ENCODE measurements at regions not wholly inside any gene's neighbourhood (a gene's known extent, or its start where the extent isn't known, plus 50 kb on each side); places are given as distances from the start of the nearest gene placed in this dataset.
A peak's percentile ranks its signal among the peaks of the same experiment; 100 is the strongest.

DNA sequence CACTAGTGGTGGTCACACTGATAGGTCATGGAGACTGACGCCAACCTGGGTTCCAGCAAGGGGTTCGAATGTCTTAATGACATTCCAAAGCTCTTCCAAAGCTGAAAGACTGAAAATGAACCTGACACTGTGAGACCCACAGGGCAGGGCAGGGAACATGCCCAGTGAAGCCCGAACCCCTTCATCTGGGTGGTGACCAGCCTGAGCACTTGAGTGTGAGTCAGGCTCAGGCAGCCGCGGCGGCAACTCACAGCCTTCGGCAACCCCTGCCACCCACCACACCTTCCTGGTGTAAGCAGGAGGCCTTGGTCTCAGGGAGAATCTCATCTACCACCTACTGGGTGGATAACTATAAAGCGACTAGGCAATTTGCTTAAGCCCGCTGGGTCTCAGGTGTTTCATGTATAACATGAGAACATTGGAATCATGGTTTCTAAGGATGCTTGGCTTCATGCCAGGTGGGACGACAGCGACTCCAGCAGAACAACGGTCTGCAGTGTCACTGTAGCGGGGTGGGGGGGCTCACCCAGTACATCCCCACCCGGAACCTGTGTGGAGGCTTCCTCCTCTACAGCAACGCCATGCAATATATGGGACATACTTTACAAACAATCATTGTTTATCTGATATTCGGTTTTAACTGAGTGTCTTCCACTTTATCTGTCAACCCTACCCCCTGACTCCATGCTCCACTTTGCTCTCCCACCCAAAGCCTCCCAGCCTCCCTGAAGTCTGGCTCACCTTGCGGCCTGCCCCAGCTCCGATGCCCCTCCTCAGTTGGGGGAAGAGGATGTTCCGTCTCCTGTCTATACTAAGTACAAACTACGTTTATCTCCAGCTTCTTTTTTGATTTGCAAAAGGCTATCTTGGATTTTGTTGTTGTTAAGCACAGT is 125.0 kb upstream of the MEF2A start:
- Histone ChIP-seq H3K4me1 (peaks cover 97% of the 10 kb centered on the region), H3K4me3 (no peak overlapping the region), H3K27me3 (0 out of 2 replicates have a peak, but pooled peaks cover 5% of the 10 kb centered on the region), H3K9me3 (no peaks in the 10 kb centered on the region), H3K27ac (no peak overlapping the region), H3K4me2 (peak overlapping the region; percentile 95), H3K36me3 (no peaks in the 10 kb centered on the region), H4K20me1 (no peaks in the 10 kb centered on the region), H3K9ac (no peak overlapping the region)
- no peak for TF ChIP-seq Cebpa-rat (IDR thresholded peaks at IDR 0.05)

GRCh38 chr15:99441444-99441800 is 124.4 kb upstream of the MEF2A start:
- Histone ChIP-seq H3K4me1 (peaks cover 97% of the 10 kb centered on the region), H3K4me2 (peak overlapping the region; percentile 95), H3K27me3 (0 out of 2 replicates have a peak, but pooled peaks cover 5% of the 10 kb centered on the region), H4K20me1 (no peaks in the 10 kb centered on the region), H3K4me3 (no peak overlapping the region), H3K9ac (no peak overlapping the region), H3K9me3 (no peaks in the 10 kb centered on the region), H3K27ac (peak overlapping the region; percentile 48; the same call in 1 of the 2 replicates), H3K36me3 (no peaks in the 10 kb centered on the region)
- TF ChIP-seq Cebpa-rat (IDR thresholded peaks at IDR 0.05) = no peak

GRCh38 chr15:99441871-99442251 is 123.9 kb upstream of the MEF2A start:
- TF ChIP-seq Cebpa-rat (IDR thresholded peaks at IDR 0.05) = no peak
- Histone ChIP-seq H3K4me2 (peak overlapping the region; percentile 95), H3K4me3 (no peak overlapping the region), H3K9me3 (no peaks in the 10 kb centered on the region), H3K36me3 (no peaks in the 10 kb centered on the region), H3K4me1 (peaks cover 97% of the 10 kb centered on the region), H3K9ac (no peak overlapping the region; the same call in 1 of the 2 replicates), H4K20me1 (no peaks in the 10 kb centered on the region), H3K27me3 (0 out of 2 replicates have a peak, but pooled peaks cover 4% of the 10 kb centered on the region), H3K27ac (peak overlapping the region; percentile 48; the same call in 1 of the 2 replicates)

GRCh38 chr15:99442252-99442897 is 123.4 kb upstream of the MEF2A start:
- H4K20me1 ChIP-seq = no peaks in the 10 kb centered on the region
- H3K27me3 ChIP-seq = no peaks in the 10 kb centered on the region
- TF ChIP-seq Cebpa-rat (IDR thresholded peaks at IDR 0.05) = no peak
- H3K9me3 ChIP-seq = no peaks in the 10 kb centered on the region
- peak overlapping the region; percentile 15; the same call in 1 of the 2 replicates for H3K4me3 ChIP-seq
- H3K27ac ChIP-seq = peak overlapping the region; percentile 48; the same call in 1 of the 2 replicates
- peak overlapping the region; percentile 95 for H3K4me2 ChIP-seq
- H3K4me1 ChIP-seq = peaks cover 97% of the 10 kb centered on the region
- H3K36me3 ChIP-seq = no peaks in the 10 kb centered on the region
- no peak overlapping the region; the same call in 1 of the 2 replicates for H3K9ac ChIP-seq

- no peak overlapping the region; the same call in 1 of the 2 replicates for H3K9ac ChIP-seq
- no peaks in the 10 kb centered on the region for H3K9me3 ChIP-seq
- peak overlapping the region; percentile 48; the same call in 1 of the 2 replicates for H3K27ac ChIP-seq
- peaks cover 97% of the 10 kb centered on the region for H3K4me1 ChIP-seq
- peak overlapping the region; percentile 15; the same call in 1 of the 2 replicates for H3K4me3 ChIP-seq
- peak overlapping the region; percentile 95 for H3K4me2 ChIP-seq
- H3K27me3 ChIP-seq = no peaks in the 10 kb centered on the region
- no peaks in the 10 kb centered on the region for H3K36me3 ChIP-seq
- TF ChIP-seq Cebpa-rat (IDR thresholded peaks at IDR 0.05) = no peak
- H4K20me1 ChIP-seq = no peaks in the 10 kb centered on the region
Observed at GRCh38 chr15:99443056-99443756, 122.6 kb upstream of the MEF2A start.

GRCh38 chr15:99443768-99444446 is 121.9 kb upstream of the MEF2A start:
- Histone ChIP-seq H3K9me3 (no peaks in the 10 kb centered on the region), H3K27me3 (no peaks in the 10 kb centered on the region), H3K4me2 (peak overlapping the region; percentile 95), H3K36me3 (no peaks in the 10 kb centered on the region), H3K9ac (no peak overlapping the region), H3K4me3 (no peak overlapping the region), H4K20me1 (no peaks in the 10 kb centered on the region), H3K4me1 (peaks cover 97% of the 10 kb centered on the region), H3K27ac (peak overlapping the region; percentile 39; the same call in 1 of the 2 replicates)
- TF ChIP-seq Cebpa-rat (IDR thresholded peaks at IDR 0.05) = no peak

GRCh38 chr15:99445272-99445850 is 120.4 kb upstream of the MEF2A start:
- H3K9ac ChIP-seq = peak overlapping the region; percentile 64; the same call in 1 of the 2 replicates
- no peaks in the 10 kb centered on the region for H3K27me3 ChIP-seq
- peak overlapping the region; percentile 20; the same call in 1 of the 2 replicates for H3K4me3 ChIP-seq
- no peaks in the 10 kb centered on the region for H4K20me1 ChIP-seq
- peak overlapping the region; percentile 95 for H3K4me2 ChIP-seq
- H3K27ac ChIP-seq = peak overlapping the region; percentile 84
- H3K36me3 ChIP-seq = no peaks in the 10 kb centered on the region
- H3K4me1 ChIP-seq = peaks cover 100% of the 10 kb centered on the region
- H3K9me3 ChIP-seq = no peaks in the 10 kb centered on the region
- TF ChIP-seq Cebpa-rat (IDR thresholded peaks at IDR 0.05) = no peak

DNA sequence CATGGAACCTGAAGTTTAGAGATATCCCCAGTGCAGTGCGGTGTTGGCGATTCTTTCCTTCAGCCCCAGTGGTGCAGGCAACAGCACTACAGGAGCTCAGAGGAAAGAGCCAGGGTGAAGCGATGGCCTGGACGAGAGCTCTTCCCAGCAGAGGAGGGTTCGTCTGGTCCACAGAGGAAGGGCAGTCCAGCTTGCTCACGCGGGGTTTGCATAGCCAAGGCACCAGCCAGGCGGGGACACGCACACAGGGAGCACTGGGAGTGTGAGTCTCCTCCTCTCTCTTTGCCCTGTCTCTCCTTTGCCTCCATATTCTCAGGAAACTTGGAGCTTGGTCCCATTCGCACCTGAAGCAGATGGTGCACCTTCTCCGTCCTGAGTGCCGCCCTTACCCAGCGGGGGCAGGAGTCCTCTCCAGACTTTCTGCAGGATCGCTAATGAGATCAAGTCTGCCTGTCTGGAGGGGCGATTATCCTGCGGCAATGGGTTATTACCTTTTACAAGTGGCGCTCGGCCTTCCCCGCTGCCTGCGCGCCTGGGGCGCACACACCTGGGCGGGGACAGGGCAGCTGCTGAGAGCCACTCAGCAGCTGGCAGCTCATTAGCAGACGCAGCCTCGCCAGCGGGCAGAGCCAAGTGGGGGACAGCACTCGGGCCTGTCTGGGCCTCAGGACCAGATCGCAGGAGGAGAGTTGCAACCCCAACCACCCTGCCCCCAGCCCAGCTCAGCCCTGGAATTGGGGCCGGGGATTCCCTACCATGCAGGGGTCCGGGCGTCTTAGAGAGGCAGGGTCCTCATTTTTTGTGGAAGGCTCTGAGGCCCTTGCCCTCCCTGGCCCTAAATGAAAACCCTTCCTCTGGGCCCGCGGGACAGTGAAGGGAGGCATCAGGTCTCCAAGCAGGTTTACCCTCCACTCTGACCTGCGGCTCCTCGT is 119.0 kb upstream of the MEF2A start:
- peak overlapping the region; percentile 42; the same call in 1 of the 2 replicates for H3K4me3 ChIP-seq
- H3K36me3 ChIP-seq = no peaks in the 10 kb centered on the region
- H3K27ac ChIP-seq = peak overlapping the region; percentile 84
- H3K9ac ChIP-seq = peak overlapping the region; percentile 64; the same call in 1 of the 2 replicates
- H4K20me1 ChIP-seq = no peaks in the 10 kb centered on the region
- H3K27me3 ChIP-seq = no peaks in the 10 kb centered on the region
- peak overlapping the region; percentile 95 for H3K4me2 ChIP-seq
- no peak for TF ChIP-seq Cebpa-rat (IDR thresholded peaks at IDR 0.05)
- no peaks in the 10 kb centered on the region for H3K9me3 ChIP-seq
- H3K4me1 ChIP-seq = peaks cover 100% of the 10 kb centered on the region

Data from BLaER1 (cell line).